H1 (cell line): ENCODE measurements at regions not wholly inside any gene's neighbourhood (a gene's known extent, or its start where the extent isn't known, plus 50 kb on each side); places are given as distances from the start of the nearest gene placed in this dataset.

ENCODE experiments used
- CTCF ChIA-PET: fragments of 300-600 bp; sonication (Branson Sonifier 250); formaldehyde crosslinking; loops from one replicate; lab custom pipeline; 2021; ENCODE audit not compliant: partially characterized antibody; lab: Charles Lee
- POLR2A ChIA-PET: fragments of 300-600 bp; sonication (Branson Sonifier 250); formaldehyde crosslinking; loops from one replicate; lab custom pipeline; 2021; ENCODE audit warnings: inconsistent platforms; ENCODE audit not compliant: partially characterized antibody; lab: Charles Lee
- DNase-seq, 2 experiments: peaks; one replicate each; pipeline versions ENCODE4 v3.0.0 to v3.0.0-alpha.2; 2010 to 2022; ENCODE audit warnings: low spot score in 2 of 2, low read depth in 1 of 2, mixed read lengths in 1 of 2
- FAIRE-seq: peaks from 2 replicates; lab custom pipeline; 2011; peaks lifted over from hg19 to GRCh38; lab: Jason Lieb, UNC
- H2AFZ ChIP-seq: 2 replicates; pipeline ENCODE4 v1.8.1; 2012; ENCODE audit warnings: low read length, inconsistent platforms
- H2AK5ac ChIP-seq: 2 replicates; pipeline ENCODE4 v1.6.1; 2013; ENCODE audit warnings: low read depth, low read length
- H2BK120ac ChIP-seq: replicated peaks from 2 replicates; pipeline ENCODE3; 2013; ENCODE audit warnings: low read depth, low read length, inconsistent platforms
- H2BK12ac ChIP-seq: 2 replicates; pipeline ENCODE4 v1.6.1; 2013; ENCODE audit warnings: low read depth, low read length
- H2BK15ac ChIP-seq: 2 replicates; pipeline ENCODE4 v1.6.1; 2013; ENCODE audit warnings: low read length
- H2BK20ac ChIP-seq: 2 replicates; pipeline ENCODE4 v1.6.1; 2013; ENCODE audit warnings: low read length
- H2BK5ac ChIP-seq: 2 replicates; pipeline ENCODE4 v1.6.1; 2013; ENCODE audit warnings: low read depth, low read length
- H3K14ac ChIP-seq: 2 replicates; pipeline ENCODE4 v1.6.1; 2013; ENCODE audit warnings: inconsistent platforms; ENCODE audit not compliant: insufficient read length
- H3K18ac ChIP-seq: 2 replicates; pipeline ENCODE4 v1.6.1; 2013; ENCODE audit warnings: low read length; ENCODE audit errors: extremely low read depth
- H3K23ac ChIP-seq: 2 replicates; pipeline ENCODE4 v1.6.1; 2013; ENCODE audit warnings: inconsistent platforms; ENCODE audit not compliant: insufficient read length
- H3K23me2 ChIP-seq: 2 replicates; pipeline ENCODE4 v1.6.1; 2013; ENCODE audit warnings: low read depth, low read length
- H3K27ac ChIP-seq: 2 replicates; pipeline ENCODE4 v1.6.1; 2011; ENCODE audit warnings: low read depth, low read length, inconsistent platforms
- H3K27me3 ChIP-seq, 4 experiments: replicated peaks in 1 of 4; 1 replicate in 1 of 4; 2 replicates in 3 of 4; pipeline versions ENCODE4 v1.6.1 to v1.8.1; 2011 to 2013; ENCODE audit warnings: low read length in 3 of 4, mild to moderate bottlenecking in 3 of 4, inconsistent platforms in 2 of 4, mixed read lengths in 2 of 4, moderate library complexity in 1 of 4; ENCODE audit not compliant: control insufficient read depth in 3 of 4, insufficient read depth in 3 of 4; ENCODE audit errors: extremely low read depth in 1 of 4
- H3K36me3 ChIP-seq, 4 experiments: 2 replicates each; pipeline versions ENCODE4 v1.6.1 to v1.8.1; 2011 to 2013; ENCODE audit warnings: mild to moderate bottlenecking in 4 of 4, low read length in 3 of 4, moderate library complexity in 2 of 4, control low read depth in 1 of 4, inconsistent platforms in 1 of 4; ENCODE audit not compliant: insufficient read depth in 4 of 4, control insufficient read depth in 2 of 4
- H3K4ac ChIP-seq: replicated peaks from 2 replicates; pipeline ENCODE3; 2013; ENCODE audit warnings: low read length, low read depth, mixed read lengths, inconsistent platforms; ENCODE audit not compliant: insufficient read length
- H3K4me1 ChIP-seq, 4 experiments: replicated peaks in 1 of 4; 1 replicate in 1 of 4; 2 replicates in 3 of 4; pipeline versions ENCODE4 v1.6.1 to v1.8.1; 2011 to 2013; ENCODE audit warnings: low read length in 3 of 4, inconsistent platforms in 2 of 4, mixed read lengths in 1 of 4; ENCODE audit not compliant: insufficient read depth in 4 of 4, control insufficient read depth in 3 of 4
- H3K4me2 ChIP-seq, 2 experiments: 2 replicates each; pipeline versions ENCODE4 v1.6.1 to v1.8.1; 2011 to 2013; ENCODE audit warnings: low read depth in 2 of 2, low read length in 2 of 2, control low read depth in 1 of 2, inconsistent platforms in 1 of 2, mild to moderate bottlenecking in 1 of 2; ENCODE audit not compliant: insufficient read depth in 1 of 2
- H3K4me3 ChIP-seq, 4 experiments: fragments of 200-600, 300-600 bp in 1 of 4; sonication (generic), shearing (Covaris generic), sonication (Bioruptor Twin) in 1 of 4; 2 replicates each; pipeline versions ENCODE4 v1.5.1 to v1.8.1; 2011 to 2016; ENCODE audit warnings: low read length in 4 of 4, low read depth in 3 of 4, control low read depth in 2 of 4, inconsistent platforms in 2 of 4, mild to moderate bottlenecking in 2 of 4, mixed read lengths in 1 of 4, moderate library complexity in 1 of 4; ENCODE audit not compliant: insufficient read depth in 2 of 4; ENCODE audit errors: extremely low read depth in 1 of 4
- H3K56ac ChIP-seq: replicated peaks from 2 replicates; pipeline ENCODE3; 2013; ENCODE audit warnings: low read depth, mild to moderate bottlenecking, mixed read lengths, low read length, inconsistent platforms; ENCODE audit not compliant: insufficient read length
- H3K79me1 ChIP-seq: 2 replicates; pipeline ENCODE4 v1.6.1; 2013; ENCODE audit warnings: low read depth, low read length, control low read depth
- H3K79me2 ChIP-seq, 2 experiments: 2 replicates each; pipeline versions ENCODE4 v1.6.1 to v1.8.1; 2012 to 2013; ENCODE audit warnings: low read length in 2 of 2, mild to moderate bottlenecking in 2 of 2, inconsistent platforms in 1 of 2; ENCODE audit not compliant: insufficient read depth in 2 of 2, control insufficient read depth in 1 of 2
- H3K9ac ChIP-seq, 4 experiments: replicated peaks in 1 of 4; 1 replicate in 1 of 4; 2 replicates in 3 of 4; pipeline versions ENCODE4 v1.6.1 to v1.8.1; 2011 to 2013; ENCODE audit warnings: low read depth in 3 of 4, low read length in 3 of 4, control low read depth in 2 of 4, mild to moderate bottlenecking in 2 of 4, moderate library complexity in 2 of 4, inconsistent platforms in 1 of 4; ENCODE audit errors: extremely low read depth in 1 of 4
- H3K9me3 ChIP-seq, 2 experiments: 2 replicates each; pipeline versions ENCODE4 v1.6.1 to v1.8.1; 2012 to 2013; ENCODE audit warnings: mild to moderate bottlenecking in 2 of 2, moderate library complexity in 2 of 2, control low read depth in 1 of 2, inconsistent platforms in 1 of 2, low read depth in 1 of 2, low read length in 1 of 2, mixed read lengths in 1 of 2; ENCODE audit not compliant: insufficient read depth in 2 of 2
- H4K20me1 ChIP-seq, 2 experiments: replicated peaks in 1 of 2; 2 replicates each; pipeline versions ENCODE3 to v1.8.1; 2011 to 2013; ENCODE audit warnings: inconsistent platforms in 2 of 2, low read length in 2 of 2, mild to moderate bottlenecking in 1 of 2; ENCODE audit not compliant: insufficient read depth in 2 of 2, control insufficient read depth in 1 of 2
- H4K5ac ChIP-seq: 2 replicates; pipeline ENCODE4 v1.6.1; 2013; ENCODE audit warnings: low read length, low read depth, mixed read lengths, inconsistent platforms; ENCODE audit not compliant: insufficient read length
- H4K8ac ChIP-seq: 2 replicates; pipeline ENCODE4 v1.8.0; 2013; ENCODE audit warnings: mild to moderate bottlenecking, moderate library complexity, low read length, inconsistent platforms; ENCODE audit not compliant: insufficient read depth; ENCODE audit errors: extremely low read depth
- H4K91ac ChIP-seq: replicated peaks from 2 replicates; pipeline ENCODE3; 2013; ENCODE audit warnings: low read length, mixed read lengths, inconsistent platforms; ENCODE audit not compliant: insufficient read length
- BACH1 ChIP-seq: IDR thresholded peaks from 2 replicates; pipeline ENCODE4 v1.6.1; 2012; ENCODE audit warnings: low read length, improper control_type of control experiment
- BCL11A ChIP-seq, 2 experiments: IDR thresholded peaks; one replicate each; pipeline ENCODE4 v1.6.1; 2011; ENCODE audit warnings: low read depth in 2 of 2, low read length in 2 of 2, mild to moderate bottlenecking in 2 of 2
- HDAC6 ChIP-seq: IDR thresholded peaks from one replicate; pipeline ENCODE4 v1.7.1; 2012; ENCODE audit warnings: low read depth, mild to moderate bottlenecking, inconsistent platforms, low read length, moderate library complexity
- JUND ChIP-seq: IDR thresholded peaks from 2 replicates; pipeline ENCODE4 v1.6.1; 2011; ENCODE audit warnings: mild to moderate bottlenecking, improper control_type of control experiment, low read length
- PHF8 ChIP-seq: fragments of 200-600 bp; sonication (generic); conservative IDR thresholded peaks from 2 replicates; pipeline ENCODE4 v1.7.1; 2012; ENCODE audit warnings: low read depth, mild to moderate bottlenecking, inconsistent platforms, low read length, moderate library complexity
- POU5F1 ChIP-seq: IDR thresholded peaks from 2 replicates; pipeline ENCODE4 v1.6.1; 2011; ENCODE audit warnings: low read depth, mild to moderate bottlenecking, low read length, moderate library complexity
- RAD21 ChIP-seq, 2 experiments: IDR thresholded peaks in 1 of 2; conservative IDR thresholded peaks in 1 of 2; 2 replicates each; pipeline ENCODE4 v1.6.1; 2011; ENCODE audit warnings: low read depth in 2 of 2, low read length in 2 of 2, improper control_type of control experiment in 1 of 2, inconsistent platforms in 1 of 2, mild to moderate bottlenecking in 1 of 2, moderate library complexity in 1 of 2
- RFX5 ChIP-seq: IDR thresholded peaks from 2 replicates; pipeline ENCODE4 v1.6.1; 2011; ENCODE audit warnings: low read depth, low read length, improper control_type of control experiment, borderline replicate concordance
- RNF2 ChIP-seq: fragments of 200-900, 300-1000 bp; sonication (generic); IDR thresholded peaks from 2 replicates; pipeline ENCODE4 v1.7.1; 2016; ENCODE audit warnings: borderline replicate concordance, low read depth, mild to moderate bottlenecking, antibody characterized with exemption, low read length; ENCODE audit not compliant: poor library complexity, severe bottlenecking; ENCODE audit errors: missing control alignments
- SIRT6 ChIP-seq: IDR thresholded peaks from one replicate; pipeline ENCODE4 v1.7.1; 2012; ENCODE audit warnings: low read length, inconsistent platforms
- SP2 ChIP-seq: IDR thresholded peaks from 2 replicates; pipeline ENCODE4 v1.6.1; 2012; ENCODE audit warnings: mild to moderate bottlenecking, low read length, inconsistent platforms
- SP4 ChIP-seq: IDR thresholded peaks from 2 replicates; pipeline ENCODE4 v1.6.1; 2012; ENCODE audit warnings: low read length, inconsistent platforms
- SUZ12 ChIP-seq: fragments of 200-600 bp; sonication (generic); IDR thresholded peaks from 2 replicates; pipeline ENCODE4 v1.6.1; 2012; ENCODE audit warnings: mild to moderate bottlenecking, inconsistent platforms, low read length, moderate library complexity, mixed read lengths
- TAF7 ChIP-seq: optimal IDR thresholded peaks from 2 replicates; pipeline ENCODE3; 2011; ENCODE audit warnings: low read depth, mild to moderate bottlenecking, inconsistent platforms, low read length, moderate library complexity, borderline replicate concordance
- TEAD4 ChIP-seq: IDR thresholded peaks from 2 replicates; pipeline ENCODE4 v1.6.1; 2012; ENCODE audit warnings: low read depth, low read length, inconsistent platforms, mixed read lengths
- WGBS, 2 experiments: shearing (Covaris generic) in 1 of 2; methylation state at CpG; one replicate each; pipeline versions ENCODE4 v1.1.6 to v1.1.7; 2013 to 2015; ENCODE audit warnings: low lambda C conversion rate in 2 of 2, mixed read lengths in 2 of 2, inconsistent platforms in 1 of 2, low coverage in 1 of 2, missing lambda C conversion rate in 1 of 2; ENCODE audit not compliant: insufficient replicate concordance in 2 of 2, insufficient coverage in 1 of 2, insufficient read length in 1 of 2; ENCODE audit errors: extremely low coverage in 1 of 2, missing lambda C conversion rate in 1 of 2; 5-methylcytosine and 5-hydroxymethylcytosine counted together

DNA sequence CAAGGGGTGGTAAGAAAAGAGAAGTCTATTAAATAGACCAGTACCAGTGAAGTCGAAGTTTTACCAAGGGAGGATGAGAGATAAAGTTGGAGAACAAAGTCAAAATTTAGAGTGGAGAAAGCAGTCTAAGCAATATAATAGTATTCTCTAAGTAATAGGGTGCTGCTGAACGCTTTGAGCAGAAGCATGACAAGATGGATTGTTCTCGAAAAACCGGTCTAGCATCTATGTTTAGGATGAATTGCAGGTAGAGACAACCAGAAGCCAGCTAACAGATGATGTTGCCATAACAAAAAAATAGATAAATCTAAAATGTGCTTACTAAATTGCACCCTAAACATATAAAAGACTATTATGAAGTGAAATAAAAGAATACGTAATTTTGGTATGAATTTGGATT lies 237.0 kb downstream of the PRELID2 start:
- no peaks in the 10 kb centered on the region for H3K23me2 ChIP-seq
- no peak overlapping the region for H3K18ac ChIP-seq
- no peak overlapping the region for H2BK120ac ChIP-seq
- H2AK5ac ChIP-seq: no peak overlapping the region
- no peak overlapping the region for H3K56ac ChIP-seq
- H3K4ac ChIP-seq: no peak overlapping the region
- no peaks in the 10 kb centered on the region for H3K79me1 ChIP-seq
- no peak overlapping the region for H3K27ac ChIP-seq
- H3K4me2 ChIP-seq: no peak overlapping the region
- no peaks in the 10 kb centered on the region for H3K27me3 ChIP-seq
- 92% methylated on average over 5 of the region's 5 CpGs; no CpG with 5 or more reads in 1 of the 2 experiments for WGBS, 2 experiments
- POLR2A ChIA-PET: no interaction called here
- TF ChIP-seq PHF8: no peak
- TF ChIP-seq BACH1: no peak
- no peak for TF ChIP-seq SP4
- TF ChIP-seq SP2: no peak
- TF ChIP-seq RAD21 (IDR thresholded peaks at IDR 0.05 in 1 of 2, conservative IDR thresholded peaks at IDR 0.05 in 1 of 2; ENCODE audit: low read depth in 2 of 2, low read length in 2 of 2): no peak
- TF ChIP-seq RFX5: no peak
- TF ChIP-seq SUZ12: no peak
- no peak for TF ChIP-seq RNF2
- no peak for TF ChIP-seq TEAD4
- TF ChIP-seq POU5F1: no peak
- no peak for TF ChIP-seq SIRT6
- TF ChIP-seq BCL11A (IDR thresholded peaks at IDR 0.05; ENCODE audit: low read depth in 2 of 2, low read length in 2 of 2): no peak
- no peak for TF ChIP-seq HDAC6
- no peak for TF ChIP-seq JUND
- TF ChIP-seq TAF7: no peak
- no peak overlapping the region for H4K8ac ChIP-seq
- H2BK20ac ChIP-seq: no peak overlapping the region
- no peaks in the 10 kb centered on the region for H3K4me1 ChIP-seq
- no peak overlapping the region for H2BK15ac ChIP-seq
- H3K9me3 ChIP-seq: no peaks in the 10 kb centered on the region
- no peak overlapping the region for H2AFZ ChIP-seq
- H4K5ac ChIP-seq: no peak overlapping the region
- DNase-seq: no peak
- H4K20me1 ChIP-seq: no peaks in the 10 kb centered on the region
- no peak overlapping the region for H3K14ac ChIP-seq
- CTCF ChIA-PET: no interaction called here
- no peaks in the 10 kb centered on the region for H3K79me2 ChIP-seq
- no peak overlapping the region for H4K91ac ChIP-seq
- no peak for FAIRE-seq
- no peak overlapping the region for H3K9ac ChIP-seq
- H3K23ac ChIP-seq: no peak overlapping the region
- no peaks in the 10 kb centered on the region for H3K36me3 ChIP-seq
- no peak overlapping the region for H3K4me3 ChIP-seq
- no peak overlapping the region for H2BK12ac ChIP-seq
- H2BK5ac ChIP-seq: no peak overlapping the region
